GM10248 (cell line): ENCODE measurements at regions not wholly inside any gene's neighbourhood (a gene's known extent, or its start where the extent isn't known, plus 50 kb on each side); places are given as distances from the start of the nearest gene placed in this dataset.

Source experiments
- CTCF ChIA-PET: fragments of 300-600 bp; sonication (Branson Sonifier 250); formaldehyde crosslinking; extraction: SDS; loops from one replicate; lab custom pipeline; 2021; ENCODE audit warnings: antibody characterized with exemption; lab: Yijun Ruan, JAX
- POLR2A ChIA-PET: fragments of 350-650 bp; sonication (Branson Sonifier 250); formaldehyde crosslinking; extraction: SDS; loops from one replicate; lab custom pipeline; 2020; ENCODE audit warnings: antibody characterized with exemption; lab: Yijun Ruan, JAX
- DNase-seq: peaks from one replicate; pipeline ENCODE4 v3.0.0; 2012; ENCODE audit errors: extremely low spot score
- TF ChIP-seq, protein P1 (sequence below): IDR thresholded peaks from 2 replicates; pipeline ENCODE4 v1.5.1; 2012; ENCODE audit warnings: mild to moderate bottlenecking, low read depth; ENCODE audit errors: extremely low read depth, missing control alignments, control extremely low read depth

DNA sequence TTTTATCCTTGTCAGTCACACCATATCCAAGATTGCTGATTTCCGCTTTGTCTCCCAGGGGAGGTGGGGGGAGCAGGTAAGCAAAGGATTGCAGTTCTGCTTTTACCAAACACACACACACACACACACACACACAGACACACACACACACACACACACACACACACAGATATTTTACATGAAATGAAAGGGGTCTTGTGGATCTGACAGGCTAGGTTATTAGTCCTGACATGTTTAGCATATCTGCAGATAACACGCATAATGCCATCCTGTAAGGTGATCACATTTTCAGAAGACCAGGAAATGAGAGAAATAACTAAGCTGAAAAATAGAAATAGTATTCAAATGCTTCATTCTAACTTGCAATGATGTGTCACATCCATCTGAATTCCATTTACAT lies 1113.3 kb downstream of the CDH8 start:
- TF ChIP-seq, protein P1, sequence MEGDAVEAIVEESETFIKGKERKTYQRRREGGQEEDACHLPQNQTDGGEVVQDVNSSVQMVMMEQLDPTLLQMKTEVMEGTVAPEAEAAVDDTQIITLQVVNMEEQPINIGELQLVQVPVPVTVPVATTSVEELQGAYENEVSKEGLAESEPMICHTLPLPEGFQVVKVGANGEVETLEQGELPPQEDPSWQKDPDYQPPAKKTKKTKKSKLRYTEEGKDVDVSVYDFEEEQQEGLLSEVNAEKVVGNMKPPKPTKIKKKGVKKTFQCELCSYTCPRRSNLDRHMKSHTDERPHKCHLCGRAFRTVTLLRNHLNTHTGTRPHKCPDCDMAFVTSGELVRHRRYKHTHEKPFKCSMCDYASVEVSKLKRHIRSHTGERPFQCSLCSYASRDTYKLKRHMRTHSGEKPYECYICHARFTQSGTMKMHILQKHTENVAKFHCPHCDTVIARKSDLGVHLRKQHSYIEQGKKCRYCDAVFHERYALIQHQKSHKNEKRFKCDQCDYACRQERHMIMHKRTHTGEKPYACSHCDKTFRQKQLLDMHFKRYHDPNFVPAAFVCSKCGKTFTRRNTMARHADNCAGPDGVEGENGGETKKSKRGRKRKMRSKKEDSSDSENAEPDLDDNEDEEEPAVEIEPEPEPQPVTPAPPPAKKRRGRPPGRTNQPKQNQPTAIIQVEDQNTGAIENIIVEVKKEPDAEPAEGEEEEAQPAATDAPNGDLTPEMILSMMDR, result no peak
- no peak for DNase-seq
- ChIA-PET POLR2A (no interaction called here), CTCF (no interaction called here)

DNA sequence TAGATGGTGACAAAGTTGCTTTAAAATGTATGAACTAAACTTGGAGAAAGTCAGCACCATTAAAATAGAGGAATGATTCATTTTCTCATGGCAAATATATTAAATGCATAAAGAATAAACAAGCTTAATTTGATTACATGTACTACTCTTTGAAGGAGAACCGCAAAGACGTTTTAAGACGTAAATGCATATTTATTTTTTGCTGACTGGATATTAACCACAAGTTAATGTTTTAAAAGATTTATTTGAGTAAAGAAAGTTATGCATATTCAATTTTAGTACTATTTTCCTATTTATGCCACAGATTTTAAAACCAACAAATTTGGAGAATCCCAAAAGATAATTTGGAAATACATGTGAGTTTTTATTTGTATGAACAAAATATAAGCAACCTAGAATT lies 1121.9 kb downstream of the CDH8 start:
- ChIA-PET POLR2A (no interaction called here), CTCF (no interaction called here)
- TF ChIP-seq, protein P1, result no peak
- no peak for DNase-seq

DNA sequence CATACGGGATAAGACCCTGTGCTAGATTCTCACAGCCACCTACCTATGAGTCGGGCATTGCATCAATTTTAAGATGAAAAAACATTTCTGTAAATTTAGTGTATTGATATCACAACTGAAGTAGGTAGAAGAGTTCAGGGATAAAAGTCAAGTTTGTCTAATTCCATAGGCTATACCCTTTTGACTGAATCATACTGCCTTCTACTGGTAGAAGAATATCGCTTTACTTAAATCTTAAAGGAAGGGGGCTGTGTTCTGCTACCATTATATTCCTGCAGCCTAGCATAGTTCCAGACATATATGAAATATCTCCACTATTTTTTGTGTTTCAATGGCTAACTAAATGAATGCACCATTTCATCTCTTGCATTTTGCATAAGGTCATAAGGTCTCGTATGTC lies 1128.6 kb downstream of the CDH8 start:
- TF ChIP-seq, protein P1, result no peak
- ChIA-PET CTCF (no interaction called here), POLR2A (no interaction called here)
- no peak for DNase-seq

DNA sequence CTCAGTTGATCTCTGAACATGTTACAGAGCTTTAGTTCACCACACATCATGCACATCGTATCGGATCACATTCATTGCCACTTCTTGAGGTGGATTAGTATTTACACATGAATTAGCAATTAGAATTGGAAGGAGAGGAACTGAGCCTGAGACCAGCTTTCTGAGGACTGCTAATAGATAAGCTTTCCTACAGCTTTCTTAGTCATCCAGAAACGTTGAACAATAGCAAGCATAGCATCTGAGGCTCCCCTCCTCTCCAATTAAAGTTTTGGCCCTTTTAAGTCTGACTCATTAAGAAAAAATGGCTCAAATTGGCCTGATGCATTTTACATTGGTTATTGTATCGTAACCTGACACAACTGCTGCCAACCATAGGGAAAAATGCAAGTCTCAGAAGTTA lies 1130.4 kb downstream of the CDH8 start:
- TF ChIP-seq, protein P1, result no peak
- DNase-seq, result no peak
- ChIA-PET CTCF (no interaction called here), POLR2A (no interaction called here)

DNA sequence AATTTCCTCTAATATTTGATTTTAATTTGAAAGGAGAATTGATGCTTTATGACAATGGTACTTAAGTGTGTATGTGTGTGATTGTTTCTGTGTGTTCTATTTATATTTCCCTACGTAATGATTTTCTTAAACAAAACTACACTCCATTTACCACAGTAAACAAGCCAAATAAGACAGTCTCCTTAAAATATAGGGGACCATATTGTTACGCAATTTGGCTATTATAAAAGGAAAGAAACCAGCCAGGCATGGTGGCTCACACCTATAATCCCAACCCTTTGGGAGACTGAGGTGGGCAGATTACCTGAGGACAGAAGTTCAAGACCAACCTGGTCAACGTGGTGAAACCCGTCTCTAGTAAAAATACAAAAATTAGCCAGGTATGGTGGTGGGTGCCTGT lies 1134.1 kb downstream of the CDH8 start:
- CTCF ChIA-PET, result no interaction called here
- TF ChIP-seq, protein P1, result no peak
- POLR2A ChIA-PET, result no interaction called here
- DNase-seq, result no peak

DNA sequence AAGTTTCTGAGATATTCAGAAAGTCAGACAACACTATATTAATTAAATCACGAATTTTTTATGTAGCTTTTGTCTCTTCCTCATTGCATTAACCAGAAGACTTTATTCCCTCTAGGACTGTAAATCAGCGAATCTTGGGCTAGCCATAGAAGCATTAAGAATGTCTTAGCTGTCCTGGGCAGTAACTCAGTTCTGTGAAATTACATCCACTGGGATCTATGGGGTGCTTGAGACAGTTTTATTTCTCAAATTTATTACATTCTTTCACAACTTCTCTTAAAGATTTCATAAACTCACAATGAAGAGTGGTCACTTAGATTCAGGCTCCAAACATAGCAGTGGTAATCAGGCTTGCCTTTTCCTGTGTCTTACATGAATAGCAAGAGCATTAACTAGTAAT lies 1153.4 kb downstream of the CDH8 start:
- TF ChIP-seq, protein P1, result no peak

DNA sequence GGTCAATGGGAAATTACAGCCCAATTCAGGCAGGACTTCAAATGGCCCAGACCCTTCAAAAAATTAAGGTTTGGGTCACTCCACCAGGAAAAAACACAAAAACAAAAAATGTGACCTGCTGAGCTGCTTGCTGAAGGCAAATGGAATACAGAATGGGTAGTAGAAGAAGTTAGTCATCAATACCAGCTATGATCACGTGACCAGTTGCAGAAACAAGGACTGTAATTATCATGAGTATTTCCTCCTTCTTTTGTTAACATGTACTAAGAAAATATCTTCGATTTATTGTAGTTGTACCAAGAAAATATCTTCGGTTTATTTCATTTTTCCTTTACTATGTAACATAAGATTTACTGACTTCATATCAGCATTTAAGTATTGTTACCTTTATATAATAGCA lies 1183.6 kb downstream of the CDH8 start:
- TF ChIP-seq, protein P1, result no peak
- CTCF ChIA-PET, result no interaction called here
- POLR2A ChIA-PET, result no interaction called here
- DNase-seq, result no peak

More for the DNA sequence above, 1153.4 kb downstream of the CDH8 start:
- no peak for DNase-seq
- ChIA-PET CTCF (interaction anchor here (1.2 kb wide), 1 partner anchor 11 kb away, joined by 3 read pairs; no protein-coding TSS in a partner anchor), POLR2A (no interaction called here)
